ENCODE measurements at regions not wholly inside any gene's neighbourhood (a gene's known extent, or its start where the extent isn't known, plus 50 kb on each side); places are given as distances from the start of the nearest gene placed in this dataset.

DNA sequence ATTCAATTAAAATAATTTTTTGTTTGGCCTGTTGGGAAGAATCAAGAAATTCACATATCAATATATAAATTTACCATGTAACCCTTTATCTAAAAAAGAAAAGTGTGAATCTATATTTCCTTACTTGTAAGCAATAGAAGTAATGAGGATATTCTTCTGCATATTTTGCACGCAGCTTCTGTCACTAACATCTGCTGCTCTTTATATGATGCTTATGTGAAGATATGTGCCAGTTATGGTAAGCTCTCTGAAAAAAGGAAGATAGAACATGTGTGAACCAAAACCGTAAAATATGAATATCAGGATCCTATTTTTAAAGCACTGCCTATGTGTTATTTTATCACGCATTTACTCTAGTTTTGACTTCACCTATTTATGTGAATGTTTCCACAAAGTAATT is 96.4 kb upstream of the ATP11B start:
- no peaks in the 10 kb centered on the region for H3K9me1 ChIP-seq (replicated peaks; ENCODE audit: control insufficient read depth, extremely low read depth, insufficient read depth, low read length)
- H3K4me1 ChIP-seq (ENCODE audit: control insufficient read depth, extremely low read depth, insufficient read depth, low read length): no peaks in the 10 kb centered on the region
- H3K4me2 ChIP-seq (ENCODE audit: insufficient read depth, low read length): no peak overlapping the region
- intact Hi-C loops (cut with micrococcal nuclease): no loop called here
- no peaks in the 10 kb centered on the region for H3K36me3 ChIP-seq (ENCODE audit: control insufficient read depth in 2 of 2, extremely low read depth in 1 of 2, insufficient read depth in 2 of 2, low read length in 2 of 2)
- no peaks in the 10 kb centered on the region for H4K20me1 ChIP-seq (replicated peaks; ENCODE audit: control insufficient read depth, extremely low read depth, insufficient read depth, low read length)
- dilution Hi-C loops (cut with MboI; ENCODE audit: extremely low pct_ligation_motif_present, low sequenced_read_pairs): no loop called here
- no peaks in the 10 kb centered on the region for H3K79me2 ChIP-seq (ENCODE audit: control insufficient read depth, insufficient read depth, low read length)
- TF ChIP-seq, protein P1, sequence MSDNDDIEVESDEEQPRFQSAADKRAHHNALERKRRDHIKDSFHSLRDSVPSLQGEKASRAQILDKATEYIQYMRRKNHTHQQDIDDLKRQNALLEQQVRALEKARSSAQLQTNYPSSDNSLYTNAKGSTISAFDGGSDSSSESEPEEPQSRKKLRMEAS (IDR thresholded peaks at IDR 0.05; ENCODE audit: insufficient read depth, insufficient read length): no peak
- CTCF ChIA-PET: interaction anchor here (2.1 kb wide), 1 partner anchor 14 kb away, joined by 8 read pairs; no protein-coding TSS in a partner anchor
- no peak overlapping the region for H3K4me3 ChIP-seq (replicated peaks in 1 of 3; ENCODE audit: insufficient read depth in 1 of 3, low read depth in 1 of 3, low read length in 3 of 3)
- peaks cover 0 to 5% of the 10 kb centered on the region in 2 experiments for H3K27me3 ChIP-seq (ENCODE audit: control insufficient read depth in 2 of 2, insufficient read depth in 2 of 2, low read length in 2 of 2)
- no peaks in the 10 kb centered on the region for H3K9me3 ChIP-seq (replicated peaks; ENCODE audit: control insufficient read depth, insufficient read depth, low read length)
- no peak overlapping the region for H3K9ac ChIP-seq (replicated peaks; ENCODE audit: extremely low read depth, insufficient read depth, low read length)
- BruUV-seq (replicated peaks): no TSS peak
- DNase-seq (ENCODE audit: low read depth, low spot score) (no peak), FAIRE-seq (no peak)
- H3K27ac ChIP-seq (ENCODE audit: insufficient read depth, low read depth, low read length): no peak overlapping the region
- no peak overlapping the region for H2AFZ ChIP-seq (ENCODE audit: low read depth, low read length)
- POLR2A ChIA-PET: no interaction called here

DNA sequence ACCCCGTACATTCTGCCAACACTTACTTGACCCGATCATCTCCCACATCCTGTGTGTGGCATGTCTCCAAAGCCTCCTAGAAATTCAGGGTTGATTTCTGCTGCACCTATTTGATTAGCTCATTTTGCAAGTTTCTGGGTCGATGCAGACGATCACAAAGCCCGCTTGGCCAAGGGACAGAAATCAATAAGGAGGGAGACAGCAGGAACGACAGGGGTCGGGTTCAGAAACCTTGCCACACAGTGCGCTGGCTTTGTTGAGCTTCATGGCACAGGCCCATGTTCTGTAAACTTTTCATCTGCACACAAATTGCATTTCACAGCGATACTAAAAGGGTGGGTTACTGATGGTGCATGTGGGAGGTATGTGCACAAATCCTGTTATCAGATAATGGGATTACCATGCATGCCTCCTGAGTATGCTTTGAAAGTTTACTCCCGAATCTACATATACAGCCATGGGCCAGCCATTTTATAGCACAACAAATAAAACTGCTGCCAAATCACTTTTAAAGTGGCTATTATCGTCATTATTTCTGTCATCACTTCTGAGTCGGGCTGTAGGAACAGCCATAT is 95.9 kb upstream of the ATP11B start:
- H3K9me1 ChIP-seq (replicated peaks; ENCODE audit: control insufficient read depth, extremely low read depth, insufficient read depth, low read length): no peaks in the 10 kb centered on the region
- H4K20me1 ChIP-seq (replicated peaks; ENCODE audit: control insufficient read depth, extremely low read depth, insufficient read depth, low read length): no peaks in the 10 kb centered on the region
- H3K4me3 ChIP-seq (replicated peaks in 1 of 3; ENCODE audit: insufficient read depth in 1 of 3, low read depth in 1 of 3, low read length in 3 of 3): no peak overlapping the region
- H3K27me3 ChIP-seq (ENCODE audit: control insufficient read depth in 2 of 2, insufficient read depth in 2 of 2, low read length in 2 of 2): peaks cover 0 to 3% of the 10 kb centered on the region in 2 experiments
- dilution Hi-C loops (cut with MboI; ENCODE audit: extremely low pct_ligation_motif_present, low sequenced_read_pairs): no loop called here
- no peaks in the 10 kb centered on the region for H3K79me2 ChIP-seq (ENCODE audit: control insufficient read depth, insufficient read depth, low read length)
- intact Hi-C loops (cut with micrococcal nuclease): no loop called here
- H3K4me1 ChIP-seq (ENCODE audit: control insufficient read depth, extremely low read depth, insufficient read depth, low read length): no peaks in the 10 kb centered on the region
- no peak overlapping the region for H3K4me2 ChIP-seq (ENCODE audit: insufficient read depth, low read length)
- DNase-seq (ENCODE audit: low read depth, low spot score) (no peak), FAIRE-seq (no peak)
- ChIA-PET POLR2A (no interaction called here), CTCF (interaction anchor here (2.1 kb wide), 1 partner anchor 13 kb away, joined by 8 read pairs; no protein-coding TSS in a partner anchor)
- BruUV-seq (replicated peaks): no TSS peak
- H3K36me3 ChIP-seq (ENCODE audit: control insufficient read depth in 2 of 2, extremely low read depth in 1 of 2, insufficient read depth in 2 of 2, low read length in 2 of 2): no peaks in the 10 kb centered on the region
- H3K9me3 ChIP-seq (replicated peaks; ENCODE audit: control insufficient read depth, insufficient read depth, low read length): no peaks in the 10 kb centered on the region
- no peak overlapping the region for H2AFZ ChIP-seq (ENCODE audit: low read depth, low read length)
- TF ChIP-seq JUN (IDR thresholded peaks at IDR 0.05; ENCODE audit: borderline replicate concordance, insufficient read depth, insufficient read length, low read depth): no peak
- no peak for TF ChIP-seq POLR2A (IDR thresholded peaks at IDR 0.05; ENCODE audit: low read depth, low read length)
- no peak for TF ChIP-seq GATA2 (IDR thresholded peaks at IDR 0.05; ENCODE audit: insufficient read depth, insufficient read length, low read depth, low read length)
- TF ChIP-seq, protein P2, sequence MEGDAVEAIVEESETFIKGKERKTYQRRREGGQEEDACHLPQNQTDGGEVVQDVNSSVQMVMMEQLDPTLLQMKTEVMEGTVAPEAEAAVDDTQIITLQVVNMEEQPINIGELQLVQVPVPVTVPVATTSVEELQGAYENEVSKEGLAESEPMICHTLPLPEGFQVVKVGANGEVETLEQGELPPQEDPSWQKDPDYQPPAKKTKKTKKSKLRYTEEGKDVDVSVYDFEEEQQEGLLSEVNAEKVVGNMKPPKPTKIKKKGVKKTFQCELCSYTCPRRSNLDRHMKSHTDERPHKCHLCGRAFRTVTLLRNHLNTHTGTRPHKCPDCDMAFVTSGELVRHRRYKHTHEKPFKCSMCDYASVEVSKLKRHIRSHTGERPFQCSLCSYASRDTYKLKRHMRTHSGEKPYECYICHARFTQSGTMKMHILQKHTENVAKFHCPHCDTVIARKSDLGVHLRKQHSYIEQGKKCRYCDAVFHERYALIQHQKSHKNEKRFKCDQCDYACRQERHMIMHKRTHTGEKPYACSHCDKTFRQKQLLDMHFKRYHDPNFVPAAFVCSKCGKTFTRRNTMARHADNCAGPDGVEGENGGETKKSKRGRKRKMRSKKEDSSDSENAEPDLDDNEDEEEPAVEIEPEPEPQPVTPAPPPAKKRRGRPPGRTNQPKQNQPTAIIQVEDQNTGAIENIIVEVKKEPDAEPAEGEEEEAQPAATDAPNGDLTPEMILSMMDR (IDR thresholded peaks at IDR 0.05; ENCODE audit: extremely low read depth in 1 of 2, insufficient read depth in 1 of 2, low read depth in 1 of 2, low read length in 2 of 2): no peak
- TF ChIP-seq, protein P1 (IDR thresholded peaks at IDR 0.05; ENCODE audit: insufficient read depth, insufficient read length): no peak
- no peak for TF ChIP-seq EZH2 (IDR thresholded peaks at IDR 0.05; ENCODE audit: borderline replicate concordance, low read depth, low read length, severe bottlenecking)
- TF ChIP-seq POLR2AphosphoS5 (IDR thresholded peaks at IDR 0.05; ENCODE audit: insufficient read depth, low read depth, low read length): no peak
- no peak for TF ChIP-seq MYC (IDR thresholded peaks at IDR 0.05; ENCODE audit: low read depth, low read length)
- no peak for TF ChIP-seq FOS (IDR thresholded peaks at IDR 0.05; ENCODE audit: borderline replicate concordance, insufficient read depth, low read length)
- H3K9ac ChIP-seq (replicated peaks; ENCODE audit: extremely low read depth, insufficient read depth, low read length): no peak overlapping the region
- no peak overlapping the region for H3K27ac ChIP-seq (ENCODE audit: insufficient read depth, low read depth, low read length)
